GM12878 (cell line): ENCODE measurements at regions not wholly inside any gene's neighbourhood (a gene's known extent, or its start where the extent isn't known, plus 50 kb on each side); places are given as distances from the start of the nearest gene placed in this dataset.

Source experiments
- ATAC-seq: fragments of 200-7000 bp; cut with Tn5 transposase; 3 replicates; pipeline ENCODE4 v1.9.1; 2020; ENCODE audit warnings: mild to moderate bottlenecking, moderate library complexity
- BruUV-seq: library from RNA; stranded (reverse); fragments of 400-500 nt; replicated peaks from 2 replicates; lab custom pipeline; 2021; lab: Mats Ljungman, UMichigan
- CTCF ChIA-PET: fragments of 300-600 bp; sonication (Branson Sonifier 250); formaldehyde crosslinking; extraction: SDS; loops from one replicate; lab custom pipeline; 2021; ENCODE audit warnings: inconsistent platforms; lab: Yijun Ruan, JAX
- POLR2A ChIA-PET: fragments of 350-600 bp; formaldehyde crosslinking; extraction: SDS; loops from one replicate; lab custom pipeline; 2021; ENCODE audit warnings: inconsistent platforms; lab: Charles Lee
- RAD21 ChIA-PET: fragments of 300-600 bp; sonication (Branson Sonifier 250); formaldehyde crosslinking; loops from one replicate; lab custom pipeline; 2023; ENCODE audit warnings: antibody characterized with exemption; ENCODE audit not compliant: unreplicated experiment; lab: Charles Lee
- SMC1A ChIA-PET: fragments of 300-600 bp; sonication (Branson Sonifier 250); formaldehyde crosslinking; loops from one replicate; lab custom pipeline; 2023; ENCODE audit not compliant: unreplicated experiment, uncharacterized antibody; lab: Charles Lee
- DNase-seq: peaks from one replicate; pipeline ENCODE4 v3.0.0-alpha.2; 2011; ENCODE audit warnings: low read depth, low spot score
- FAIRE-seq: peaks from 3 replicates; lab custom pipeline; 2011; peaks lifted over from hg19 to GRCh38; lab: Jason Lieb, UNC
- H2AFZ ChIP-seq: 2 replicates; pipeline ENCODE4 v1.6.0; 2011; ENCODE audit warnings: low read depth, low read length, control low read depth; ENCODE audit not compliant: control insufficient read depth
- H3K27ac ChIP-seq: 2 replicates; pipeline ENCODE4 v1.5.1; 2011; ENCODE audit warnings: control low read depth; ENCODE audit not compliant: control insufficient read depth, insufficient read depth
- H3K27me3 ChIP-seq, 2 experiments: replicated peaks in 1 of 2; 2 replicates each; pipeline versions ENCODE4 v1.6.0 to v1.6.1; 2011; ENCODE audit warnings: low read length in 1 of 2; ENCODE audit not compliant: control insufficient read depth in 2 of 2, insufficient read depth in 2 of 2
- H3K36me3 ChIP-seq, 2 experiments: 2 replicates each; pipeline ENCODE4 v1.5.1; 2011; ENCODE audit warnings: low read length in 1 of 2; ENCODE audit not compliant: control insufficient read depth in 2 of 2, insufficient read depth in 2 of 2
- H3K4me1 ChIP-seq: 2 replicates; pipeline ENCODE4 v1.6.1; 2011; ENCODE audit warnings: mild to moderate bottlenecking, low read length, moderate library complexity, mixed read lengths; ENCODE audit not compliant: control insufficient read depth, insufficient read depth
- H3K4me2 ChIP-seq: 2 replicates; pipeline ENCODE4 v1.6.0; 2011; ENCODE audit warnings: control low read depth; ENCODE audit not compliant: control insufficient read depth, insufficient read depth
- H3K4me3 ChIP-seq: fragments of 200-600 bp; sonication (generic); 2 replicates; pipeline ENCODE4 v1.5.1; 2016
- H3K79me2 ChIP-seq: 2 replicates; pipeline ENCODE4 v1.6.0; 2011; ENCODE audit warnings: low read length; ENCODE audit not compliant: control insufficient read depth, insufficient read depth
- H3K9ac ChIP-seq: 2 replicates; pipeline ENCODE4 v1.8.0; 2011; ENCODE audit warnings: low read length, control low read depth, mixed read lengths; ENCODE audit not compliant: control insufficient read depth, insufficient read depth
- H3K9me3 ChIP-seq: replicated peaks from 3 replicates; pipeline ENCODE4 v1.5.1; 2011; ENCODE audit warnings: mild to moderate bottlenecking, low read length; ENCODE audit not compliant: control insufficient read depth, insufficient read depth
- H4K20me1 ChIP-seq: 2 replicates; pipeline ENCODE4 v1.6.0; 2011; ENCODE audit not compliant: control insufficient read depth, insufficient read depth
- BHLHE40 ChIP-seq, 2 experiments: fragments of 450-650 bp in 1 of 2; IDR thresholded peaks; 2 replicates each; pipeline ENCODE4 v1.6.1; 2011 to 2017; ENCODE audit warnings: low read depth in 2 of 2, borderline replicate concordance in 1 of 2, improper control_type of control experiment in 1 of 2, low read length in 1 of 2, mild to moderate bottlenecking in 1 of 2
- CBFB ChIP-seq: IDR thresholded peaks from 2 replicates; pipeline ENCODE4 v1.6.1; 2016; ENCODE audit warnings: antibody characterized with exemption, low read depth
- CBX5 ChIP-seq: sonication (generic); IDR thresholded peaks from 2 replicates; pipeline ENCODE4 v1.6.1; 2016; ENCODE audit warnings: low read depth, moderate library complexity, mild to moderate bottlenecking, inconsistent platforms
- E2F4 ChIP-seq: IDR thresholded peaks from 2 replicates; pipeline ENCODE4 v1.6.1; 2012; ENCODE audit warnings: low read depth, low read length, improper control_type of control experiment
- GABPA ChIP-seq: IDR thresholded peaks from 2 replicates; pipeline ENCODE4 v1.6.1; 2014; ENCODE audit warnings: antibody characterized with exemption, low read depth, mild to moderate bottlenecking, inconsistent platforms
- IKZF1 ChIP-seq: fragments of 450-650 bp; conservative IDR thresholded peaks from 2 replicates; pipeline ENCODE4 v1.6.1; 2017; ENCODE audit warnings: antibody characterized with exemption, mild to moderate bottlenecking
- KAT2A ChIP-seq: conservative IDR thresholded peaks from 2 replicates; pipeline ENCODE4 v1.6.1; 2011; ENCODE audit warnings: low read depth, low read length; ENCODE audit not compliant: control insufficient read depth
- MTA2 ChIP-seq: fragments of 450-650 bp; IDR thresholded peaks from 2 replicates; pipeline ENCODE4 v1.6.1; 2016; ENCODE audit warnings: low read depth, mild to moderate bottlenecking, moderate library complexity
- PAX5 ChIP-seq: IDR thresholded peaks from 2 replicates; pipeline ENCODE4 v1.6.1; 2011; ENCODE audit warnings: low read depth, low read length, borderline replicate concordance
- PAX8 ChIP-seq: fragments of 450-650 bp; IDR thresholded peaks from 2 replicates; pipeline ENCODE4 v1.6.1; 2017; ENCODE audit warnings: mild to moderate bottlenecking, moderate library complexity
- PML ChIP-seq: IDR thresholded peaks from 2 replicates; pipeline ENCODE4 v1.6.1; 2012; ENCODE audit warnings: low read length, inconsistent platforms
- POU2F2 ChIP-seq: IDR thresholded peaks from 3 replicates; pipeline ENCODE4 v1.6.1; 2011; ENCODE audit warnings: low read depth, mild to moderate bottlenecking, low read length, borderline replicate concordance
- RUNX3 ChIP-seq: IDR thresholded peaks from 2 replicates; pipeline ENCODE4 v1.6.1; 2012; ENCODE audit warnings: low read length, inconsistent platforms
- SRF ChIP-seq, 2 experiments: IDR thresholded peaks; 2 replicates each; pipeline ENCODE4 v1.6.1; 2011; ENCODE audit warnings: low read depth in 2 of 2, low read length in 2 of 2, mild to moderate bottlenecking in 1 of 2, moderate library complexity in 1 of 2
- STAT1 ChIP-seq: fragments of 450-650 bp; conservative IDR thresholded peaks from 2 replicates; pipeline ENCODE4 v1.6.1; 2014; ENCODE audit warnings: antibody characterized with exemption, mild to moderate bottlenecking
- TCF12 ChIP-seq: IDR thresholded peaks from 2 replicates; pipeline ENCODE4 v1.6.1; 2011; ENCODE audit warnings: low read depth, mild to moderate bottlenecking, low read length
- ZBTB11 ChIP-seq: fragments of 450-650 bp; formaldehyde crosslinking; IDR thresholded peaks from 2 replicates; pipeline ENCODE4 v1.5.0; 2022; ENCODE audit warnings: mild to moderate bottlenecking, missing genetic modification characterization
- ZNF207 ChIP-seq: fragments of 450-650 bp; IDR thresholded peaks from 2 replicates; pipeline ENCODE4 v1.6.1; 2014; ENCODE audit warnings: antibody characterized with exemption, mild to moderate bottlenecking, borderline replicate concordance
- ZZZ3 ChIP-seq: IDR thresholded peaks from 2 replicates; pipeline ENCODE4 v1.6.1; 2011; ENCODE audit warnings: low read depth; ENCODE audit not compliant: control insufficient read depth, insufficient read length
- in situ Hi-C: fragments of 300-500 bp; cut with MboI; formaldehyde crosslinking; loops from 9 replicates; pipeline ENCODE4 v1.14.3; 2018; ENCODE audit warnings: mixed read lengths
- intact Hi-C: fragments of 100-400 bp; cut with micrococcal nuclease; formaldehyde crosslinking; loops from one replicate; pipeline ENCODE4 v1.14.2; 2022; ENCODE audit not compliant: unreplicated experiment
- TF ChIP-seq, protein P1 (sequence below): fragments of 450-650 bp; IDR thresholded peaks from 2 replicates; pipeline ENCODE4 v1.6.1; 2014; ENCODE audit warnings: mild to moderate bottlenecking

GRCh38 chr16:7979448-7980132, 610.7 kb downstream of the TMEM114 start (continued):
- no peak for TF ChIP-seq KAT2A

DNA sequence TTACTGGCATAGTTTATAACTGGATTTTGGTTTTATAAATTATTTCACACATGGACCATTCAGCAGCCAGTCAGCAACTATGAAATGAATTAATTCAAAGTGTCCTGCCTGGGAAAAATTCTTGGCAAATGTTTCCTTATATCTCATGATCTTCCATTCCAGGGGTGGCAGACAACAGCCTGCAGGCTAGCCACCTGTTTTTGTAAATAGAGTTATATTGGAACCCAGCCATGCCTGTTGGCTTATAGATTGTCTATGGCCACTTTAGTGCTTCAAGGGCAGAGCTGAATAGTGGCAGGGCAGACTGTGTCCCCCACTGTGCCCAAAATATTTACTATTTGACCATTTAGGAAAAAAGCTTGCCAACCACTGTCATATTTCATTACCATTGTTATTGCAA, 613.7 kb downstream of the TMEM114 start:
- POLR2A ChIA-PET = no interaction called here
- RAD21 ChIA-PET = no interaction called here
- FAIRE-seq = no peak
- Histone ChIP-seq H3K36me3 (no peaks in the 10 kb centered on the region), H3K79me2 (no peaks in the 10 kb centered on the region), H3K27me3 (no peaks in the 10 kb centered on the region), H3K9ac (no peak overlapping the region), H3K4me1 (no peaks in the 10 kb centered on the region), H2AFZ (no peak overlapping the region), H4K20me1 (no peaks in the 10 kb centered on the region), H3K9me3 (no peaks in the 10 kb centered on the region), H3K4me2 (no peak overlapping the region), H3K27ac (no peak overlapping the region), H3K4me3 (no peak overlapping the region)
- ATAC-seq = no peak
- no peak for DNase-seq
- intact Hi-C loops = no loop called here
- TF ChIP-seq E2F4 = no peak
- TF ChIP-seq, protein P1, sequence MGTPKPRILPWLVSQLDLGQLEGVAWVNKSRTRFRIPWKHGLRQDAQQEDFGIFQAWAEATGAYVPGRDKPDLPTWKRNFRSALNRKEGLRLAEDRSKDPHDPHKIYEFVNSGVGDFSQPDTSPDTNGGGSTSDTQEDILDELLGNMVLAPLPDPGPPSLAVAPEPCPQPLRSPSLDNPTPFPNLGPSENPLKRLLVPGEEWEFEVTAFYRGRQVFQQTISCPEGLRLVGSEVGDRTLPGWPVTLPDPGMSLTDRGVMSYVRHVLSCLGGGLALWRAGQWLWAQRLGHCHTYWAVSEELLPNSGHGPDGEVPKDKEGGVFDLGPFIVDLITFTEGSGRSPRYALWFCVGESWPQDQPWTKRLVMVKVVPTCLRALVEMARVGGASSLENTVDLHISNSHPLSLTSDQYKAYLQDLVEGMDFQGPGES = no peak
- TF ChIP-seq PML = no peak
- no peak for TF ChIP-seq ZBTB11
- no peak for TF ChIP-seq SRF (IDR thresholded peaks at IDR 0.05; ENCODE audit: low read depth in 2 of 2, low read length in 2 of 2)
- TF ChIP-seq ZNF207 = no peak
- TF ChIP-seq MTA2 = no peak
- no peak for TF ChIP-seq CBX5
- TF ChIP-seq PAX8 = no peak
- TF ChIP-seq CBFB = no peak
- TF ChIP-seq ZZZ3 = no peak
- no peak for TF ChIP-seq RUNX3
- no peak for TF ChIP-seq BHLHE40 (IDR thresholded peaks at IDR 0.05; ENCODE audit: borderline replicate concordance in 1 of 2, low read depth in 2 of 2, low read length in 1 of 2)
- no peak for TF ChIP-seq STAT1
- no peak for TF ChIP-seq IKZF1
- TF ChIP-seq TCF12 = no peak
- no peak for TF ChIP-seq POU2F2
- TF ChIP-seq PAX5 = no peak
- no peak for TF ChIP-seq GABPA
- in situ Hi-C loops = no loop called here
- SMC1A ChIA-PET = no interaction called here
- no TSS peak for BruUV-seq
- CTCF ChIA-PET = no interaction called here
